HL-60 (cell line): ENCODE measurements at regions not wholly inside any gene's neighbourhood (a gene's known extent, or its start where the extent isn't known, plus 50 kb on each side); places are given as distances from the start of the nearest gene placed in this dataset.

ENCODE experiments used
- DNase-seq, 2 experiments: peaks; one replicate each; pipeline ENCODE4 v3.0.0-alpha.2; 2010 to 2020; ENCODE audit warnings: low read depth in 1 of 2, low spot score in 1 of 2
- H3K27ac ChIP-seq: fragments of 250-450 bp; sonication (Bioruptor Pico); replicated peaks from 2 replicates; pipeline ENCODE4 v1.5.1; 2020; ENCODE audit warnings: mild to moderate bottlenecking, moderate library complexity
- H3K27me3 ChIP-seq: fragments of 250-450 bp; sonication (Bioruptor Pico); 2 replicates; pipeline ENCODE4 v1.5.1; 2021; ENCODE audit warnings: mild to moderate bottlenecking, moderate library complexity; ENCODE audit not compliant: insufficient read depth, poor library complexity, severe bottlenecking
- H3K4me3 ChIP-seq: replicated peaks from 2 replicates; pipeline ENCODE4 v1.5.1; 2011; ENCODE audit warnings: mild to moderate bottlenecking, control low read depth, low read length; ENCODE audit not compliant: insufficient read depth
- CTCF ChIP-seq: IDR thresholded peaks from one replicate; pipeline ENCODE4 v1.5.1; 2011; ENCODE audit warnings: low read length, control low read depth, inconsistent platforms; ENCODE audit not compliant: insufficient read depth
- GABPA ChIP-seq: IDR thresholded peaks from 2 replicates; pipeline ENCODE4 v1.6.1; 2012; ENCODE audit warnings: low read depth
- POLR2AphosphoS5 ChIP-seq: IDR thresholded peaks from 2 replicates; pipeline ENCODE4 v1.6.1; 2012; ENCODE audit warnings: low read depth
- SPI1 ChIP-seq: IDR thresholded peaks from 2 replicates; pipeline ENCODE4 v1.6.1; 2012; ENCODE audit warnings: low read depth, mild to moderate bottlenecking, borderline replicate concordance
- TF ChIP-seq, protein P1 (sequence below): IDR thresholded peaks from 2 replicates; pipeline ENCODE4 v1.6.1; 2012; ENCODE audit warnings: low read depth; ENCODE audit not compliant: insufficient replicate concordance

DNA sequence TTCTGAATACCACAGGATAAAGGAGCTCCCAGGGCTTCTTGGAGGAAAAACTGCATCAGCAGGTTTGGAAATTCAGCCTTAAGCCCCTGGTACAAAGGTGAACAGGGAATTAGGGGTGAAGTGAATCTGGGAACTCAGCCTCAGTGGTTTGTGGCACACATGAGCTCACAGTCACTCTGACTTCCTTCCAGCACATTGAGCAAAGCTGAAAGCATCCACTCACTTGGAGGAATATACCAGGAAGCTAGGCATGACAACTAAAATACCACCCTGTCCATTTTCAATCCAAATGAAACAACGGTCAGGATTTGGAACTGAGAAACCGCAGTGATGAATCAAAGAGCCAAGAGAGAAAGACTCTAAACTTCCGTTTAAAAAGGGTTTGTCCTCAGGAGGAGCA is 216.1 kb downstream of the ICOS start:
- no peaks in the 10 kb centered on the region for H3K27me3 ChIP-seq
- H3K27ac ChIP-seq: no peak overlapping the region
- DNase-seq: no peak
- no peak overlapping the region for H3K4me3 ChIP-seq
- TF ChIP-seq, protein P1, sequence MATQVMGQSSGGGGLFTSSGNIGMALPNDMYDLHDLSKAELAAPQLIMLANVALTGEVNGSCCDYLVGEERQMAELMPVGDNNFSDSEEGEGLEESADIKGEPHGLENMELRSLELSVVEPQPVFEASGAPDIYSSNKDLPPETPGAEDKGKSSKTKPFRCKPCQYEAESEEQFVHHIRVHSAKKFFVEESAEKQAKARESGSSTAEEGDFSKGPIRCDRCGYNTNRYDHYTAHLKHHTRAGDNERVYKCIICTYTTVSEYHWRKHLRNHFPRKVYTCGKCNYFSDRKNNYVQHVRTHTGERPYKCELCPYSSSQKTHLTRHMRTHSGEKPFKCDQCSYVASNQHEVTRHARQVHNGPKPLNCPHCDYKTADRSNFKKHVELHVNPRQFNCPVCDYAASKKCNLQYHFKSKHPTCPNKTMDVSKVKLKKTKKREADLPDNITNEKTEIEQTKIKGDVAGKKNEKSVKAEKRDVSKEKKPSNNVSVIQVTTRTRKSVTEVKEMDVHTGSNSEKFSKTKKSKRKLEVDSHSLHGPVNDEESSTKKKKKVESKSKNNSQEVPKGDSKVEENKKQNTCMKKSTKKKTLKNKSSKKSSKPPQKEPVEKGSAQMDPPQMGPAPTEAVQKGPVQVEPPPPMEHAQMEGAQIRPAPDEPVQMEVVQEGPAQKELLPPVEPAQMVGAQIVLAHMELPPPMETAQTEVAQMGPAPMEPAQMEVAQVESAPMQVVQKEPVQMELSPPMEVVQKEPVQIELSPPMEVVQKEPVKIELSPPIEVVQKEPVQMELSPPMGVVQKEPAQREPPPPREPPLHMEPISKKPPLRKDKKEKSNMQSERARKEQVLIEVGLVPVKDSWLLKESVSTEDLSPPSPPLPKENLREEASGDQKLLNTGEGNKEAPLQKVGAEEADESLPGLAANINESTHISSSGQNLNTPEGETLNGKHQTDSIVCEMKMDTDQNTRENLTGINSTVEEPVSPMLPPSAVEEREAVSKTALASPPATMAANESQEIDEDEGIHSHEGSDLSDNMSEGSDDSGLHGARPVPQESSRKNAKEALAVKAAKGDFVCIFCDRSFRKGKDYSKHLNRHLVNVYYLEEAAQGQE: no peak
- TF ChIP-seq GABPA (no peak), SPI1 (no peak), CTCF (no peak), POLR2AphosphoS5 (no peak)

DNA sequence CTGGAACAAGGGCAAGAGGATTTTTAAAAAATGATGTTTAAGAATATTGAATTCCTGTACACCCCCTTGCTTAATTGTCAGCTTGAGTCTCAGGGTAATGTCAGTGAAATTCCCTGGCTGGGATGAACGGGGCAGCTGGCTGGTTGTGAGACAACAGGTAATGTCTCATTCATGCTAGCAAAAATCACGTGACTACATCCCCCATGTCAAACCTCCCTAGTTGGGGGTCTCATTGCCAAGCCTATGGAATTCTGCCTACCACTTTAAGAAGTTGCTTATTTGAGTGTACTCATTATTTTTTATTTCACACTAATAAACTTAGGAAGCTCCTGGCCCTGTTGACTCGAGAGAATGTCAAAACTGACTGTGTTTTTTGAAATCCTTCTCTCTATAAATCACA is 218.3 kb downstream of the ICOS start:
- H3K27ac ChIP-seq: no peak overlapping the region
- no peak overlapping the region for H3K4me3 ChIP-seq
- DNase-seq: no peak
- TF ChIP-seq, protein P1: no peak
- H3K27me3 ChIP-seq: no peaks in the 10 kb centered on the region

- no peaks in the 10 kb centered on the region for H3K27me3 ChIP-seq
Observed at GRCh38 chr2:204156456-204156855, 219.9 kb downstream of the ICOS start.

More at GRCh38 chr2:204156456-204156855, 219.9 kb downstream of the ICOS start:
- Histone ChIP-seq H3K4me3 (no peak overlapping the region), H3K27ac (no peak overlapping the region)
- TF ChIP-seq CTCF (no peak), SPI1 (no peak), POLR2AphosphoS5 (no peak), GABPA (no peak)
- TF ChIP-seq, protein P1: no peak
- DNase-seq: no peak
